GM18520 (cell line): ENCODE measurements at regions not wholly inside any gene's neighbourhood (a gene's known extent, or its start where the extent isn't known, plus 50 kb on each side); places are given as distances from the start of the nearest gene placed in this dataset.
"Not testable (repeated sequence)": the region's sequence is repeated elsewhere in the genome, so short reads cannot be mapped to it uniquely, and the experiment has no call there.

ENCODE experiments used
- ATAC-seq: cut with Tn5 transposase; IDR thresholded peaks from one replicate; pipeline ENCODE4 v1.9.1; 2021; ENCODE audit not compliant: unreplicated experiment

GRCh38 chr16:60605652-60606051 lies 1430.6 kb downstream of the CDH8 start:
- ATAC-seq = not testable (repeated sequence)

GRCh38 chr16:60605176-60605575 lies 1431.1 kb downstream of the CDH8 start:
- ATAC-seq = no peak

GRCh38 chr16:60586493-60586892 lies 1449.7 kb downstream of the CDH8 start:
- ATAC-seq = no peak

- ATAC-seq = no peak
These were observed 1453.7 kb downstream of the CDH8 start for GRCh38 chr16:60582528-60582927.

GRCh38 chr16:60566901-60567300 lies 1469.3 kb downstream of the CDH8 start:
- ATAC-seq = no peak

GRCh38 chr16:60564588-60564987 lies 1471.7 kb downstream of the CDH8 start:
- ATAC-seq = no peak

- no peak for ATAC-seq
These were observed 1473.1 kb downstream of the CDH8 start for GRCh38 chr16:60563166-60563565.

GRCh38 chr16:60558936-60559335 lies 1477.3 kb downstream of the CDH8 start:
- ATAC-seq = no peak

- no peak for ATAC-seq
These were observed 1483.0 kb downstream of the CDH8 start for GRCh38 chr16:60553090-60553757.

- no peak for ATAC-seq
These were observed 1494.7 kb downstream of the CDH8 start for GRCh38 chr16:60541535-60541934.

- no peak for ATAC-seq
These were observed 1525.3 kb downstream of the CDH8 start for GRCh38 chr16:60510941-60511340.

- ATAC-seq = no peak
These were observed 1526.0 kb downstream of the CDH8 start for GRCh38 chr16:60510208-60510607.

- ATAC-seq = no peak
These were observed 1545.0 kb downstream of the CDH8 start for GRCh38 chr16:60491273-60491672.

GRCh38 chr16:60485872-60486489 lies 1550.3 kb downstream of the CDH8 start:
- ATAC-seq = no peak

- no peak for ATAC-seq
These were observed 1551.3 kb downstream of the CDH8 start for GRCh38 chr16:60484901-60485300.

GRCh38 chr16:60481591-60481990 lies 1554.6 kb downstream of the CDH8 start:
- ATAC-seq = no peak

- ATAC-seq = no peak
These were observed 1557.4 kb downstream of the CDH8 start for GRCh38 chr16:60478810-60479209.

- ATAC-seq = no peak
These were observed 1572.3 kb downstream of the CDH8 start for GRCh38 chr16:60463986-60464385.

- no peak for ATAC-seq
These were observed 1576.8 kb downstream of the CDH8 start for GRCh38 chr16:60459463-60459862.

- ATAC-seq = no peak
These were observed 1578.0 kb downstream of the CDH8 start for GRCh38 chr16:60458255-60458654.

- ATAC-seq = no peak
These were observed 1583.6 kb downstream of the CDH8 start for GRCh38 chr16:60452646-60453045.

GRCh38 chr16:60438894-60439293 lies 1597.3 kb downstream of the CDH8 start:
- ATAC-seq = no peak

- ATAC-seq = no peak
These were observed 1603.8 kb downstream of the CDH8 start for GRCh38 chr16:60432472-60432871.
